ENCODE measurements at regions not wholly inside any gene's neighbourhood (a gene's known extent, or its start where the extent isn't known, plus 50 kb on each side); places are given as distances from the start of the nearest gene placed in this dataset.
A peak's percentile ranks its signal among the peaks of the same experiment; 100 is the strongest.

DNA sequence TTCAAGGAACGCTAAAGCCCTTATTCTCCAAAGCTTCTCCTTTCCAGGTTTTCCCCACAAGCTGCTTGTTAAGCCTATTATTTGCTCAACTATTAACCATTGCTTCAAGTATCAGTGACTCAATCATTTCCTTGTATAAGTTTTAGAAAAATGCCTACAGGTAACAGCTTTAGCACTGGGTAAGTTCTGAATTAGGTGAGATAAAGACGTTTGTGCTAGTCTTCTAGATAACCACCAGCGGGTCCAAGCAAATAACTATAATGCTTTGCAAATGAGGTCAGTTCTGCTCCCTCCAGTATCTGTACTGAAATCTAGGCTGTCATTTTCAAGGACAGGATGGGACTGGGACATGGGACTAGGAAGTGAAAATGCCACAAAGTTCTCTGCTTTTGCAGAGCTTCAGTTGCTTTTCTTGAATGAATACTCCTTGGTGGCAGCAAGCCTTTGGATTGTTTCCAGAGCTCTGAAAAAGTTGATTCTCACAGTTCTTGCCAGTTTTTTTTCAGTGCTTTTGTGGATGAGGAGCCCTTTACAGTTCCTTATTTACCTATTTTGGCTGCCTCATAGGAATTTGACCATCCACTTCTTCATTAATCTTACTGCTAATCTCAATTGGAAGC is 1487.7 kb downstream of the EFNB2 start:
- no peak for DNase-seq (ENCODE audit: low read depth)
- TF ChIP-seq, protein P1, sequence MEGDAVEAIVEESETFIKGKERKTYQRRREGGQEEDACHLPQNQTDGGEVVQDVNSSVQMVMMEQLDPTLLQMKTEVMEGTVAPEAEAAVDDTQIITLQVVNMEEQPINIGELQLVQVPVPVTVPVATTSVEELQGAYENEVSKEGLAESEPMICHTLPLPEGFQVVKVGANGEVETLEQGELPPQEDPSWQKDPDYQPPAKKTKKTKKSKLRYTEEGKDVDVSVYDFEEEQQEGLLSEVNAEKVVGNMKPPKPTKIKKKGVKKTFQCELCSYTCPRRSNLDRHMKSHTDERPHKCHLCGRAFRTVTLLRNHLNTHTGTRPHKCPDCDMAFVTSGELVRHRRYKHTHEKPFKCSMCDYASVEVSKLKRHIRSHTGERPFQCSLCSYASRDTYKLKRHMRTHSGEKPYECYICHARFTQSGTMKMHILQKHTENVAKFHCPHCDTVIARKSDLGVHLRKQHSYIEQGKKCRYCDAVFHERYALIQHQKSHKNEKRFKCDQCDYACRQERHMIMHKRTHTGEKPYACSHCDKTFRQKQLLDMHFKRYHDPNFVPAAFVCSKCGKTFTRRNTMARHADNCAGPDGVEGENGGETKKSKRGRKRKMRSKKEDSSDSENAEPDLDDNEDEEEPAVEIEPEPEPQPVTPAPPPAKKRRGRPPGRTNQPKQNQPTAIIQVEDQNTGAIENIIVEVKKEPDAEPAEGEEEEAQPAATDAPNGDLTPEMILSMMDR (IDR thresholded peaks at IDR 0.05; ENCODE audit: control insufficient read depth, extremely low read depth, insufficient read depth) = no peak
- no peak overlapping the region for H3K4me3 ChIP-seq (ENCODE audit: low read depth, low read length)

GRCh38 chr13:105037110-105037509 is 1498.4 kb downstream of the EFNB2 start:
- TF ChIP-seq, protein P1 (IDR thresholded peaks at IDR 0.05; ENCODE audit: control insufficient read depth, extremely low read depth, insufficient read depth) = no peak
- no peak overlapping the region for H3K4me3 ChIP-seq (ENCODE audit: low read depth, low read length)
- no peak for DNase-seq (ENCODE audit: low read depth)

DNA sequence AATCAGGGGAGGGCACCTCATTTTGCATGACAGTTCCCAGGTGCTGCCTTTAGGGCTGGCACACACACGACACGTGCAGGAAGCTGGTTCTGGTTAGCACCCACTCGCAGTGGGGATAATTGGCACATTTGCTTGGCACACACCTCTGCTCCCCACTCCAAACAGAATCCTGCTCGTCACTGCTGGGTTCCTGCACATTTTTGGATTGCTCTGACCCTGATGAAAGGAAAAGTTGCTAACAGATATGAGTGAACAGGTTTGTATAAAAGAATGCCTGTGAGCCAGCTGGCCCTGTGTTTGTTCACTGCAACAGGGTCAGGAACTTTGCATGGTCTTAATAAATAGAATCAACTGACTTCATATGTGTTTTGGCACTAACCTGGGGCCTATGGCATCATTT is 1500.4 kb downstream of the EFNB2 start:
- TF ChIP-seq, protein P1 (IDR thresholded peaks at IDR 0.05; ENCODE audit: control insufficient read depth, extremely low read depth, insufficient read depth) = no peak
- no peak overlapping the region for H3K4me3 ChIP-seq (ENCODE audit: low read depth, low read length)
- DNase-seq (ENCODE audit: low read depth) = peak; percentile 2

DNA sequence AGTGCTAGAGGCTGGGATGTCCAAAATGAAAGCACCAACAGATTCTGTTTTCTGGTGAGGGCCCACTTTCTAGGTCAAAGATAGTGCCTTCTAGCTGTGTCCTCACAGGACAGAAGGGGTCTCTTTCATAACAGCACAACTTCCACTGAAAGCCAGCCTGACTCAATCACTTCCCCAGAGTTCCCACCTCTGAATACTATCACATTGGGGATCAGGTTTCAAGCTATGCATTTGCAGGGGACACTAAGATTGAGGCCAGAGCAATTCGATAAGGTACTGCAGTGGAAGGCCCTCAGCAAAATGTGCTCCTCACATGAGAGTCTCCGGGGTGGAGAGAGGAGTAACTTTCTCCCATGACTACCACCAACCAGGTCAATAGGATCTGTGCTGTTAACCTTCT is 1501.5 kb downstream of the EFNB2 start:
- no peak for DNase-seq (ENCODE audit: low read depth)
- TF ChIP-seq, protein P1 (IDR thresholded peaks at IDR 0.05; ENCODE audit: control insufficient read depth, extremely low read depth, insufficient read depth) = no peak
- no peak overlapping the region for H3K4me3 ChIP-seq (ENCODE audit: low read depth, low read length)

DNA sequence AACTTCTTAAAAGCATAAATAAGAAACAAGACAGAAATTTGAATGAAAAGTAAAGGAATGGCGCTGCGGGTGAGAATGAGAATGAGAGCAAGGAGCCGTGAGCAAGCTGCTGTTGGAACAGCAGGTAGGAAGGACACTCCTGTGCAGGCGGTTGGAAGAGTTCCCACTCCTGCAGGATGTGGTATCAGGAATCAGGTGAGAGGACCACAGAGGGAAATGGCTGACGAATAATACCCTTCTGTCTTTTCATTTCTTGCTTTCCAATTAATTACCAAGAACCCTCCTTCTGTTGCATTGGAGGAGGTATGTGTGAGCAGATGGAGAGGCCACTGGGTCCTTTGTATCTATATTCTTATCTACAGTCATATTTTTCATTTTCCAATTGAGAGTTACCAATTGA is 1504.2 kb downstream of the EFNB2 start:
- TF ChIP-seq, protein P1 (IDR thresholded peaks at IDR 0.05; ENCODE audit: control insufficient read depth, extremely low read depth, insufficient read depth) = no peak
- no peak overlapping the region for H3K4me3 ChIP-seq (ENCODE audit: low read depth, low read length)
- DNase-seq (ENCODE audit: low read depth) = no peak

GRCh38 chr13:105030851-105031250 is 1504.6 kb downstream of the EFNB2 start:
- DNase-seq (ENCODE audit: low read depth) = no peak
- no peak overlapping the region for H3K4me3 ChIP-seq (ENCODE audit: low read depth, low read length)
- TF ChIP-seq, protein P1 (IDR thresholded peaks at IDR 0.05; ENCODE audit: control insufficient read depth, extremely low read depth, insufficient read depth) = no peak

DNA sequence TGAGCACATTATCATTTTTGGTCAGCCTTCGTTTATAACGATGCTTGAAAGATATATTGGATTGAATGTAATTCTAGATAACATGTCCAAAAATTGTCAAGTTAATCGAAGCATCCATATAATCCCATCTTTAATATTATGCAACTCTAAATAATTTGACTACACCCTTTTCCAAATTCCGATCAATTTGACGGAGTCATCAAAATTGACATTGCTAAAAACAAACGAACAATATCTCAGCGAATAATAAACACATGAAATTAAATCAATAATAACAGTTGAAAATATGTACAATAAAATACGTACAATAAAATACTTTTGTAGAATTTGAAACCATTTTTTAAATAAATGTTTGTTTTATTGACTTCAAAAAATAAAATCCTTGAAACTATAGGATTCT is 1516.4 kb downstream of the EFNB2 start:
- TF ChIP-seq, protein P1 (IDR thresholded peaks at IDR 0.05; ENCODE audit: control insufficient read depth, extremely low read depth, insufficient read depth) = no peak
- DNase-seq (ENCODE audit: low read depth) = no peak
- no peak overlapping the region for H3K4me3 ChIP-seq (ENCODE audit: low read depth, low read length)

All from LNCaP clone FGC (cell line).